ENCODE measurements at regions not wholly inside any gene's neighbourhood (a gene's known extent, or its start where the extent isn't known, plus 50 kb on each side); places are given as distances from the start of the nearest gene placed in this dataset.

GRCh38 chr2:21945658-21946057, 821.9 kb downstream of the TDRD15 start:
- TF ChIP-seq POLR2AphosphoS5 (IDR thresholded peaks at IDR 0.05; ENCODE audit: low read depth, low read length) (no peak), SIN3A (IDR thresholded peaks at IDR 0.05; ENCODE audit: borderline replicate concordance, insufficient read depth, low read length) (no peak), FOXP2 (optimal IDR thresholded peaks at IDR 0.05; ENCODE audit: borderline replicate concordance, extremely low read depth, extremely low read length, insufficient read depth) (no peak)

Measured in PFSK-1 (cell line).